Coronary artery (tissue), 2 donors: ENCODE measurements at regions not wholly inside any gene's neighbourhood (a gene's known extent, or its start where the extent isn't known, plus 50 kb on each side); places are given as distances from the start of the nearest gene placed in this dataset.

Experiments
- DNase-seq: peaks from one replicate; pipeline ENCODE4 v3.0.0-alpha.2; 2017; ENCODE audit warnings: low spot score
- H3K27ac ChIP-seq, 2 donors: fragments of 200-600 bp; sonication (generic); one replicate each; pipeline ENCODE4 v1.5.1; 2016 to 2019
- H3K4me3 ChIP-seq: fragments of 200-600 bp; sonication (generic); 2 replicates; pipeline ENCODE4 v1.5.1; 2016; ENCODE audit warnings: mild to moderate bottlenecking, moderate library complexity
- TF ChIP-seq, protein P1 (sequence below): fragments of 200-600 bp; sonication (generic); IDR thresholded peaks from one replicate; pipeline ENCODE4 v1.5.1; 2019; ENCODE audit warnings: antibody characterized with exemption

DNA sequence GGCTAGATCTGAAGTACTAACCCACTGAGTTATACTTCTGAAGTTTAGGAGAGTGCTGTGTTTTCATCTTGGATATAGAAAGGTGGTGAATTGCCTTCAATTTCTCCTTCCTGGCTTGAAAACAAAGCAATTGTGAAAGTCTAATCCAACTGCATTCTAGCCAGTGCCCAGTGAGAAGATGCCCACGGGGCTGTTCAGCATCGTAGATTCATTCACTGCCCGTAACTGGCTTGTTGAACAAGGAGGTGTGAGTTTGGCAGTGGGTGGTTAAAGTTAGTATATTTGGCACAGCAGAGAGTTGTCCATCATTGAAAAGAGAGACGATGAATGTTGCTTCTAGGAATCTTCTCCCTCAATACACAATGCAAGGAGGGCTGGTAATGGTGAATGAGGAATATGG lies 82.3 kb upstream of the RND3 start:
- DNase-seq, result no peak
- H3K4me3 ChIP-seq, result no peak overlapping the region
- TF ChIP-seq, protein P1, sequence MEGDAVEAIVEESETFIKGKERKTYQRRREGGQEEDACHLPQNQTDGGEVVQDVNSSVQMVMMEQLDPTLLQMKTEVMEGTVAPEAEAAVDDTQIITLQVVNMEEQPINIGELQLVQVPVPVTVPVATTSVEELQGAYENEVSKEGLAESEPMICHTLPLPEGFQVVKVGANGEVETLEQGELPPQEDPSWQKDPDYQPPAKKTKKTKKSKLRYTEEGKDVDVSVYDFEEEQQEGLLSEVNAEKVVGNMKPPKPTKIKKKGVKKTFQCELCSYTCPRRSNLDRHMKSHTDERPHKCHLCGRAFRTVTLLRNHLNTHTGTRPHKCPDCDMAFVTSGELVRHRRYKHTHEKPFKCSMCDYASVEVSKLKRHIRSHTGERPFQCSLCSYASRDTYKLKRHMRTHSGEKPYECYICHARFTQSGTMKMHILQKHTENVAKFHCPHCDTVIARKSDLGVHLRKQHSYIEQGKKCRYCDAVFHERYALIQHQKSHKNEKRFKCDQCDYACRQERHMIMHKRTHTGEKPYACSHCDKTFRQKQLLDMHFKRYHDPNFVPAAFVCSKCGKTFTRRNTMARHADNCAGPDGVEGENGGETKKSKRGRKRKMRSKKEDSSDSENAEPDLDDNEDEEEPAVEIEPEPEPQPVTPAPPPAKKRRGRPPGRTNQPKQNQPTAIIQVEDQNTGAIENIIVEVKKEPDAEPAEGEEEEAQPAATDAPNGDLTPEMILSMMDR, result no peak
- no peak overlapping the region for H3K27ac ChIP-seq

DNA sequence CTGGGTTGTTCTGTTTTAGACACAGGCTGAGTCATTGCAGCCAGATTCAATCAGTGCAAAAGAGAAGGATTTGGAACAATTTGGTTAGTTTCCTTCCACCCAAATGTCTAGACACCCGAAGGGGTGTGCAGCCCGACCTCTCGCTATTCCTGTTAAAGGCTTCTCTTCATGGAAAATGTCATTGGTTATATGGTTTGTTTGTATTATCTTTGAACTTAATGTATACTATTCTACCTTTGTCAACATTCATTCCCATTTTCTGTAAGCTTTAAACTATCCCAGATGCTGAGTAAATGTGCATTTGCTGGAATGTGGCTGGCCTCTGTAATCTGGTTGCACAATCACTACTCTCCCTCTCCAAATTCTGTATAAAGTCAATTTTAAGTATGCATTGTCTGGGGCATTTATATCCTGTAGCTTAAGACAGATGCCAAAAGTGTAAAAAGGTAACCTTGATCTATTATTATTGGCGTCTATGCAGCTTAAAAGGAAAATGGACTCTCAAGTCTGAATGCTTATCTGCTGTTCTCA lies 80.4 kb upstream of the RND3 start:
- no peak overlapping the region for H3K4me3 ChIP-seq
- no peak for DNase-seq
- TF ChIP-seq, protein P1, result no peak
- H3K27ac ChIP-seq, result no peak overlapping the region

DNA sequence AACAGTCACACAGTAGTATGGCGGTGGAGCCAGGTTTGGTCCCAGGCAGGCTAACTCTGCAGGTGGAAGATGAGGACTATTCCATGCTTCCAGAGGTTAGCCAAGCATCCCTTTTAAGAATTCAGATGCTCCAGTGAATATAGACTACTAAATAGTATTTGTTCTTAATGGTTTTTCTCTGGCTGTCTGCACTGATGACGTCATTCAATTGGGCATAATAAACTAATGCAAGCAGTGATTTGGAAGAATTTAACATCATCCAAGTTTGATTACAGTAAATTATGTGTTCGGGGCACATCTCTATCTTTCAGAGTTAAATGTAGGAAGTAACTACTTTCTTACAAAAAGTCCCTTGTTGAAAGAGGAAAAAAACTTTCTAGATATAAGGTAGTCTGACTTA lies 78.8 kb upstream of the RND3 start:
- no peak overlapping the region for H3K27ac ChIP-seq
- no peak overlapping the region for H3K4me3 ChIP-seq
- no peak for DNase-seq
- TF ChIP-seq, protein P1, result no peak

DNA sequence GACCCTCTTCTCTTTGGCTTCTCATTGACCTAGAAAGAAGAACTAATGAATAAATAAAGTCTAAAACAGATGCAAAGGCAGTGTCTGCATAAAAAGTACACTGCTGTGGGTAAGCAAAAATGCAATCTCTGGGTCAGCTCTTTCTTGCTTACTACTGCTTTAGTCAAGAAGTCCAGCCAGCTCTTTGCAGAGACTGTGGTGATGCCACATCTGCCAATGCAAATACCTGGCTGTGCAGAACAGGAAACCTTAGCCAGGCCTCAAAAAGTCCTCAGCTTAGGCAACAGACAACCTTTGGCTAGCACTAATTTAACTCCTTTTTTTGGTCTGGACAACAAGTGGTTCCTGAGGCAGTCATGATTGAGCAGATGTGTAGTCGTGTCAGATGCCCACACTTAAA lies 73.6 kb upstream of the RND3 start:
- Histone ChIP-seq H3K4me3 (no peak overlapping the region), H3K27ac (no peak overlapping the region)
- DNase-seq, result no peak
- TF ChIP-seq, protein P1, result no peak

DNA sequence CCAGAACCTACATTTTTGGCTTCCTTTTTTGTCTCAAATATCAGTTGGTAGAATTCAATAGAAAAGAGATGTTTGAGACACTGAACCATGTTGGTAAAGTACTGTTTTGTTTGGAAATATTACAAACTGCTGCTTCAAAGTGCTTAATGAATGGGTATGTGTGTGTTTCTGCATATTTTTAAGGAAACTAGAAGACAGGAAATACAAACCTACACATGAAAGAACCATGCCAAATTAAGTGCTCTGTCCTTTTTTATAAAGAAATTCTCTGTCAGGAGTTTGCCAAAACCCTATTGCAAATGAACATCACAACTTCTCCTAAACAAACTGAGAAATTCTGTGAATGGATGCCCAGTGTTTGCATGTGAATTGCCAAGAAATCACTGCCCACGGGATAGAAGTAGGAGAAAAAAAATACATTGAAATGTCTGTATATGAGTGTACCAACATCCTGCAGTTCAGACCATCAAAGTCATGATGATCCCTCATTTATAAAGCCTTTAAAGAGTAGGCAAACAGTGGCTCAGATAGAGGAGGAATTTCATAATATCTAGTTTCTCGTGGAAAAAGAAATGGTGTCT lies 69.6 kb upstream of the RND3 start:
- no peak overlapping the region for H3K4me3 ChIP-seq
- no peak for DNase-seq
- no peak overlapping the region for H3K27ac ChIP-seq
- TF ChIP-seq, protein P1, result no peak

DNA sequence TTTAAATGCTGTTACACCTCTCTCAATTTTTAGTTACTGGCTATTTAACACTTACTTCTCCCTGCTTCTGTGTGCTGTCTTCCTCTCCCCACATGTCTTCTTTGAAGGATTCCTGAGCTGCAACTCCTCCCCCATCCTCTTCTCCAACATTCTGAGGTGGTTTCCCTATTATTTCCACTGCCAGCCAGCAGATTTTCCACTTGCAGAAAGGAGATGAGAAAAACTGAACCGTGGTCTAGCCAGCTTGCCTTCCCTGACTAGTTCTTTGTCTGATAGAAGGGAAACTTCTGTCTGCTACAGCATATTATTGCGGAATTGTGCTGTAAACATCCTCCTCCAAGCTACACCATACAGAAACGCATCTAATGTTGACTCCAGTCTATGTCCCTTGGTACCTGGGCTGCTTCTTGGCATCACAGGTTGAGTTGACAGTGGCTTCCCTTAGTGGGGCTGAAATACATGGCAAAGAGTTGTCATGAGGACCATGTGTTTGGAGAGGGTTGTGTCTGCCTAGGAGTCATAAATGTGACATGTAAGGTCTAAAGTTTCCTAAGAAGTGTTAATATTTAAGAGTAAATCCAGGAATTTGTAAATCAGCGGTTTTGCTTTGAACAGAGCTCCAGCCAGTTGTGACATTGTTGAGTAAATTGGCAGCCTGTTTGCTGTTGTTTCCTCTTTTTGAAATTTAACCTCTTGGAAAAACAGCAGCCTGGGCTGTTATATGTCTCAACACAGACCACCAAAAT lies 68.3 kb upstream of the RND3 start:
- Histone ChIP-seq H3K4me3 (no peak overlapping the region), H3K27ac (no peak overlapping the region)
- DNase-seq, result no peak
- TF ChIP-seq, protein P1, result no peak

DNA sequence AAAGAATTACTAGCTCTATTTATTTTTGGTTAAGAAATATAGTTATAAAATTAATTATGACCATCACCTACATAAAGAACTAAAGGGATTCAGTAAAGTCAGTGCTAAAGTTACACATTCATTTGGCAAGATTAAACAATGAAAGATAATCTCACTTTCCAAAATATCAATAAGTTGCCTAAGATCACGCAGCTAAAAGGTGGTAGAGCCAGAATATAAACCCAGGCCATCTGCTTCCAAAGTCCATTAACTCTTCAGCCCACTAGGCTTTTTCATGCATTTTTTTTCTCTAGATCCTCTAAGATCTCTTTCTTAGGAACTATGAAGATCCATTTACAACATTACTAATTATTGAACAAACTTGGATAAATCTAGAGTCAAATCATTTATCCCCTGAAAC lies 66.6 kb upstream of the RND3 start:
- Histone ChIP-seq H3K27ac (no peak overlapping the region), H3K4me3 (no peak overlapping the region)
- TF ChIP-seq, protein P1, result no peak
- no peak for DNase-seq
